H9 (cell line): ENCODE measurements at regions not wholly inside any gene's neighbourhood (a gene's known extent, or its start where the extent isn't known, plus 50 kb on each side); places are given as distances from the start of the nearest gene placed in this dataset.

Source experiments
- DNase-seq: peaks from one replicate; pipeline ENCODE4 v3.0.0-alpha.2; 2017
- H2AFZ ChIP-seq: one replicate; pipeline ENCODE4 v1.6.1; 2013; ENCODE audit warnings: mild to moderate bottlenecking, low read length, control low read depth, moderate library complexity
- H2AK5ac ChIP-seq: 2 replicates; pipeline ENCODE4 v1.6.1; 2013; ENCODE audit warnings: low read length, control low read depth, mixed read lengths; ENCODE audit not compliant: insufficient read length
- H2BK120ac ChIP-seq: one replicate; pipeline ENCODE4 v1.6.1; 2013; ENCODE audit warnings: low read depth, mild to moderate bottlenecking, low read length, control low read depth, inconsistent platforms; ENCODE audit not compliant: poor library complexity, severe bottlenecking
- H2BK12ac ChIP-seq: 2 replicates; pipeline ENCODE4 v1.6.1; 2013; ENCODE audit warnings: low read length, control low read depth, mixed read lengths, low read depth; ENCODE audit not compliant: insufficient read length
- H2BK15ac ChIP-seq: 2 replicates; pipeline ENCODE4 v1.6.1; 2013; ENCODE audit warnings: low read depth, low read length, control low read depth
- H2BK20ac ChIP-seq: one replicate; pipeline ENCODE4 v1.6.1; 2013; ENCODE audit warnings: low read depth, mild to moderate bottlenecking, low read length, control low read depth, inconsistent platforms; ENCODE audit not compliant: poor library complexity, severe bottlenecking
- H2BK5ac ChIP-seq: 2 replicates; pipeline ENCODE4 v1.6.1; 2013; ENCODE audit warnings: low read length, control low read depth, mixed read lengths; ENCODE audit not compliant: insufficient read length
- H3K14ac ChIP-seq: 2 replicates; pipeline ENCODE4 v1.6.1; 2013; ENCODE audit warnings: low read length, control low read depth; ENCODE audit not compliant: insufficient read depth
- H3K18ac ChIP-seq: 2 replicates; pipeline ENCODE4 v1.6.1; 2013; ENCODE audit warnings: low read depth, mild to moderate bottlenecking, mixed read lengths, low read length, control low read depth; ENCODE audit not compliant: insufficient read length
- H3K23ac ChIP-seq: 2 replicates; pipeline ENCODE4 v1.6.1; 2013; ENCODE audit warnings: low read length, control low read depth, mixed read lengths, low read depth; ENCODE audit not compliant: insufficient read length
- H3K23me2 ChIP-seq: 2 replicates; pipeline ENCODE4 v1.6.1; 2013; ENCODE audit warnings: low read depth, mild to moderate bottlenecking, mixed read lengths, low read length, control low read depth; ENCODE audit not compliant: insufficient read length, poor library complexity, severe bottlenecking
- H3K27ac ChIP-seq: 2 replicates; pipeline ENCODE4 v1.5.1; 2013; ENCODE audit warnings: low read length, control low read depth, mixed read lengths, low read depth; ENCODE audit not compliant: insufficient read length
- H3K27me3 ChIP-seq: 2 replicates; pipeline ENCODE4 v1.6.1; 2013; ENCODE audit warnings: low read length, control low read depth, inconsistent platforms; ENCODE audit not compliant: insufficient read depth
- H3K4ac ChIP-seq: 2 replicates; pipeline ENCODE4 v1.6.1; 2013; ENCODE audit warnings: low read depth, mild to moderate bottlenecking, control low read depth, inconsistent platforms, low read length, moderate library complexity
- H3K4me1 ChIP-seq: 2 replicates; pipeline ENCODE4 v1.6.1; 2013; ENCODE audit warnings: low read length, control low read depth, inconsistent platforms; ENCODE audit not compliant: insufficient read depth
- H3K4me2 ChIP-seq: 2 replicates; pipeline ENCODE4 v1.6.1; 2013; ENCODE audit warnings: low read length, control low read depth, mixed read lengths; ENCODE audit not compliant: insufficient read length, insufficient read depth
- H3K56ac ChIP-seq: 2 replicates; pipeline ENCODE4 v1.6.1; 2013; ENCODE audit warnings: low read depth, mild to moderate bottlenecking, mixed read lengths, low read length, control low read depth; ENCODE audit not compliant: insufficient read length
- H3K79me1 ChIP-seq: 2 replicates; pipeline ENCODE4 v1.6.1; 2013; ENCODE audit warnings: low read depth, mild to moderate bottlenecking, moderate library complexity, low read length, control low read depth, inconsistent platforms; ENCODE audit not compliant: insufficient read depth, poor library complexity, severe bottlenecking
- H3K79me2 ChIP-seq: 2 replicates; pipeline ENCODE4 v1.6.1; 2013; ENCODE audit warnings: low read length, control low read depth, inconsistent platforms; ENCODE audit not compliant: insufficient read depth
- H3K9ac ChIP-seq: 2 replicates; pipeline ENCODE4 v1.6.1; 2013; ENCODE audit warnings: low read length, control low read depth, mixed read lengths; ENCODE audit not compliant: insufficient read length; ENCODE audit errors: extremely low read depth
- H3K9me3 ChIP-seq: one replicate; pipeline ENCODE4 v1.6.1; 2013; ENCODE audit warnings: low read depth, low read length, inconsistent platforms; ENCODE audit not compliant: control insufficient read depth
- H3T11ph ChIP-seq: one replicate; pipeline ENCODE4 v1.6.1; 2013; ENCODE audit warnings: mild to moderate bottlenecking, low read length, control low read depth, inconsistent platforms
- H4K20me1 ChIP-seq: one replicate; pipeline ENCODE4 v1.6.1; 2013; ENCODE audit not compliant: control insufficient read depth, insufficient read length, insufficient read depth
- H4K5ac ChIP-seq: 2 replicates; pipeline ENCODE4 v1.6.1; 2013; ENCODE audit warnings: low read depth, mild to moderate bottlenecking, mixed read lengths, low read length, control low read depth; ENCODE audit not compliant: insufficient read length
- H4K8ac ChIP-seq: replicated peaks from 2 replicates; pipeline ENCODE4 v1.6.1; 2013; ENCODE audit warnings: low read length, control low read depth, mixed read lengths, low read depth; ENCODE audit not compliant: insufficient read length
- H4K91ac ChIP-seq: 2 replicates; pipeline ENCODE4 v1.6.1; 2013; ENCODE audit warnings: low read depth, mild to moderate bottlenecking, moderate library complexity, mixed read lengths, low read length, control low read depth; ENCODE audit not compliant: insufficient read length
- H3K27ac Mint-ChIP-seq, 3 experiments: 2 replicates in 2 of 3; 3 replicates in 1 of 3; pipeline ENCODE4 v1.8.0; 2020 to 2021; ENCODE audit warnings: mixed read lengths in 3 of 3, mild to moderate bottlenecking in 1 of 3, moderate library complexity in 1 of 3
- H3K27me3 Mint-ChIP-seq: 2 replicates; pipeline ENCODE4 v1.8.0; 2021; ENCODE audit warnings: low read depth, mild to moderate bottlenecking, moderate library complexity, mixed read lengths
- H3K36me3 Mint-ChIP-seq, 3 experiments: 2 replicates in 2 of 3; 3 replicates in 1 of 3; pipeline ENCODE4 v1.8.0; 2020 to 2021; ENCODE audit warnings: low read depth in 3 of 3, mixed read lengths in 3 of 3; ENCODE audit not compliant: insufficient read depth in 1 of 3
- H3K4me1 Mint-ChIP-seq, 2 experiments: 2 replicates each; pipeline ENCODE4 v1.8.0; 2020; ENCODE audit warnings: mixed read lengths in 2 of 2
- H3K4me3 Mint-ChIP-seq, 2 experiments: 2 replicates in 1 of 2; 3 replicates in 1 of 2; pipeline ENCODE4 v1.8.0; 2020 to 2021; ENCODE audit warnings: mild to moderate bottlenecking in 2 of 2, mixed read lengths in 2 of 2, moderate library complexity in 1 of 2
- H3K9me3 Mint-ChIP-seq, 2 experiments: 2 replicates in 1 of 2; 3 replicates in 1 of 2; pipeline ENCODE4 v1.8.0; 2020; ENCODE audit warnings: mild to moderate bottlenecking in 2 of 2, mixed read lengths in 2 of 2, moderate library complexity in 1 of 2
- CTCF ChIP-seq: fragments of 200-600 bp; sonication (generic); conservative IDR thresholded peaks from 3 replicates; pipeline ENCODE4 v1.8.0; 2021; ENCODE audit warnings: antibody characterized with exemption, mild to moderate bottlenecking
- WGBS: extraction: QIAGEN DNeasy Blood & Tissue Kit; methylation state at CpG from one replicate; pipeline ENCODE4 v1.1.7; 2013; ENCODE audit warnings: missing lambda C conversion rate, low lambda C conversion rate, mixed read lengths; ENCODE audit not compliant: insufficient read length; ENCODE audit errors: extremely low coverage; 5-methylcytosine and 5-hydroxymethylcytosine counted together

- H3K56ac ChIP-seq: no peak overlapping the region
- WGBS: no CpG with 5 or more reads among the region's 1 CpG
- TF ChIP-seq CTCF: no peak
- no peaks in the 10 kb centered on the region for H4K20me1 ChIP-seq
- no peak overlapping the region for H2BK120ac ChIP-seq
- H3K23ac ChIP-seq: no peak overlapping the region
- no peak overlapping the region for H2BK12ac ChIP-seq
- H3K9me3 ChIP-seq: no peaks in the 10 kb centered on the region
- H4K91ac ChIP-seq: no peak overlapping the region
- no peaks in the 10 kb centered on the region for H3K79me1 ChIP-seq
- H4K5ac ChIP-seq: no peak overlapping the region
- no peak for DNase-seq
- no peak overlapping the region for H2BK5ac ChIP-seq
- no peak overlapping the region for H3K4me3 Mint-ChIP-seq
- no peaks in the 10 kb centered on the region for H3K4me1 ChIP-seq
- H3K79me2 ChIP-seq: no peaks in the 10 kb centered on the region
- H3K4me1 Mint-ChIP-seq: no peaks in the 10 kb centered on the region
- H3K9ac ChIP-seq: no peak overlapping the region
- H4K8ac ChIP-seq: no peak overlapping the region
- no peaks in the 10 kb centered on the region; the same call in none of the 2 replicates for H3K27me3 Mint-ChIP-seq
- no peak overlapping the region for H2AK5ac ChIP-seq
- H2BK20ac ChIP-seq: no peak overlapping the region
- no peak overlapping the region for H3K27ac ChIP-seq
- H3K27ac Mint-ChIP-seq: no peak overlapping the region
- H3T11ph ChIP-seq: no peak overlapping the region
- peaks cover 3% of the 10 kb centered on the region for H3K23me2 ChIP-seq
- H3K9me3 Mint-ChIP-seq: peaks cover 0 to 2% of the 10 kb centered on the region in 2 experiments; a peak in 1 of 5 replicates
- no peak overlapping the region for H2AFZ ChIP-seq
- no peak overlapping the region for H2BK15ac ChIP-seq
- no peak overlapping the region for H3K18ac ChIP-seq
- H3K4me2 ChIP-seq: no peak overlapping the region
- no peak overlapping the region for H3K4ac ChIP-seq
- H3K27me3 ChIP-seq: no peaks in the 10 kb centered on the region
- no peak overlapping the region for H3K14ac ChIP-seq
- H3K36me3 Mint-ChIP-seq: no peaks in the 10 kb centered on the region
Measured at GRCh38 chr2:60158262-60158661, 395.2 kb downstream of the BCL11A start.
